Astrocyte (in vitro differentiated cells and primary cell): ENCODE measurements at regions not wholly inside any gene's neighbourhood (a gene's known extent, or its start where the extent isn't known, plus 50 kb on each side); places are given as distances from the start of the nearest gene placed in this dataset.

Experiments
- DNase-seq: peaks from one replicate; pipeline ENCODE4 v3.0.0-alpha.2; 2010; ENCODE audit warnings: low read depth
- FAIRE-seq: peaks from 2 replicates; lab custom pipeline; 2011; peaks lifted over from hg19 to GRCh38; lab: Jason Lieb, UNC
- H2AFZ ChIP-seq: 2 replicates; pipeline ENCODE4 v1.6.0; 2012; ENCODE audit warnings: low read depth, low read length, inconsistent platforms
- H3K27ac ChIP-seq: 2 replicates; pipeline ENCODE4 v1.5.1; 2011; ENCODE audit warnings: low read depth, low read length, inconsistent platforms
- H3K27me3 ChIP-seq: 2 replicates; pipeline ENCODE4 v1.6.0; 2011; ENCODE audit warnings: low read length, inconsistent platforms; ENCODE audit not compliant: insufficient read depth
- H3K36me3 ChIP-seq: 2 replicates; pipeline ENCODE4 v1.5.1; 2011; ENCODE audit warnings: low read length, inconsistent platforms; ENCODE audit not compliant: insufficient read depth
- H3K4me1 ChIP-seq: 2 replicates; pipeline ENCODE4 v1.5.1; 2011; ENCODE audit warnings: low read length, inconsistent platforms; ENCODE audit not compliant: insufficient read depth
- H3K4me2 ChIP-seq: 2 replicates; pipeline ENCODE4 v1.6.0; 2012; ENCODE audit warnings: low read length, inconsistent platforms
- H3K4me3 ChIP-seq: 2 replicates; pipeline ENCODE4 v1.5.1; 2011; ENCODE audit warnings: low read depth, mild to moderate bottlenecking, low read length, inconsistent platforms; ENCODE audit not compliant: insufficient read depth
- H3K79me2 ChIP-seq: 2 replicates; pipeline ENCODE4 v1.6.0; 2012; ENCODE audit warnings: mild to moderate bottlenecking, low read length, inconsistent platforms; ENCODE audit not compliant: insufficient read depth
- H3K9ac ChIP-seq: 2 replicates; pipeline ENCODE4 v1.6.0; 2012; ENCODE audit warnings: mild to moderate bottlenecking, low read length, inconsistent platforms
- H3K9me3 ChIP-seq: 2 replicates; pipeline ENCODE4 v1.5.1; 2012; ENCODE audit warnings: low read depth, mild to moderate bottlenecking, low read length, inconsistent platforms; ENCODE audit not compliant: insufficient read depth
- H4K20me1 ChIP-seq: 2 replicates; pipeline ENCODE4 v1.6.0; 2012; ENCODE audit warnings: low read length, inconsistent platforms; ENCODE audit not compliant: insufficient read depth
- H3K27ac Mint-ChIP-seq: one replicate; pipeline ENCODE4 v1.8.0; 2021; ENCODE audit warnings: mild to moderate bottlenecking, mixed read lengths; ENCODE audit not compliant: unreplicated experiment
- H3K27me3 Mint-ChIP-seq: one replicate; pipeline ENCODE4 v1.8.0; 2021; ENCODE audit warnings: low read depth, mixed read lengths; ENCODE audit not compliant: unreplicated experiment
- H3K36me3 Mint-ChIP-seq: one replicate; pipeline ENCODE4 v1.8.0; 2021; ENCODE audit warnings: low read depth, mixed read lengths; ENCODE audit not compliant: unreplicated experiment
- H3K4me1 Mint-ChIP-seq: one replicate; pipeline ENCODE4 v1.8.0; 2021; ENCODE audit warnings: low read depth, mixed read lengths; ENCODE audit not compliant: unreplicated experiment
- H3K4me3 Mint-ChIP-seq: one replicate; pipeline ENCODE4 v1.8.0; 2021; ENCODE audit warnings: mild to moderate bottlenecking, moderate library complexity, mixed read lengths; ENCODE audit not compliant: unreplicated experiment
- H3K9me3 Mint-ChIP-seq: one replicate; pipeline ENCODE4 v1.8.0; 2021; ENCODE audit warnings: mild to moderate bottlenecking, mixed read lengths; ENCODE audit not compliant: unreplicated experiment
- EZH2 ChIP-seq: IDR thresholded peaks from 2 replicates; pipeline ENCODE4 v1.6.1; 2012; ENCODE audit warnings: mild to moderate bottlenecking, low read length, inconsistent platforms; ENCODE audit not compliant: insufficient read depth
- TF ChIP-seq, protein P1 (sequence below): IDR thresholded peaks from 2 replicates; pipeline ENCODE4 v1.5.1; 2011; ENCODE audit warnings: low read depth, mild to moderate bottlenecking, inconsistent platforms, low read length, moderate library complexity; ENCODE audit not compliant: insufficient read depth

DNA sequence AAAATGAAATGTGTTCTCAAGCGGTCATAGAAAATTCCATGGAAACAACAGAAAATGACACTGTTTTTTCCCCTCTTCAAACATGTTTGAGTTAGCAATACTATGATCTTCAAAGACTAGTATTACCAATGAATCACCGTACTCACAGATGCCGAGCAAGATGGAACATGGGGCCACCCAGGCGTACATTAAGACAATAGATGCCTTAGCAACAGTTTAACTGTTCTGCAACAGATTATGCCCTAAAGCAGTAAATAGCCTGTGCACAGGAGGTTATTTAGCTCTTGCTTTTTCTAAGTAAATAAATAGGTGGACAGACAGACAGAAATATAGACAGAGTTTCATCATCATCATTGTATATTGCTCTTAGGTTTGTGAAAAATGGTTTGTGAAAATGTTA lies 284.0 kb upstream of the DEFB112 start:
- Histone ChIP-seq H3K4me3 (no peak overlapping the region), H2AFZ (no peak overlapping the region), H3K4me1 (no peaks in the 10 kb centered on the region), H3K9me3 (peaks cover 2% of the 10 kb centered on the region), H4K20me1 (no peaks in the 10 kb centered on the region), H3K27ac (no peak overlapping the region), H3K9ac (no peak overlapping the region), H3K79me2 (no peaks in the 10 kb centered on the region), H3K27me3 (no peaks in the 10 kb centered on the region), H3K36me3 (no peaks in the 10 kb centered on the region), H3K4me2 (no peak overlapping the region)
- Mint-ChIP-seq H3K9me3 (no peaks in the 10 kb centered on the region), H3K27ac (no peak overlapping the region), H3K27me3 (no peaks in the 10 kb centered on the region), H3K36me3 (no peaks in the 10 kb centered on the region), H3K4me3 (no peak overlapping the region), H3K4me1 (no peaks in the 10 kb centered on the region)
- DNase-seq, result no peak
- no peak for FAIRE-seq
- TF ChIP-seq EZH2, result no peak
- TF ChIP-seq, protein P1, sequence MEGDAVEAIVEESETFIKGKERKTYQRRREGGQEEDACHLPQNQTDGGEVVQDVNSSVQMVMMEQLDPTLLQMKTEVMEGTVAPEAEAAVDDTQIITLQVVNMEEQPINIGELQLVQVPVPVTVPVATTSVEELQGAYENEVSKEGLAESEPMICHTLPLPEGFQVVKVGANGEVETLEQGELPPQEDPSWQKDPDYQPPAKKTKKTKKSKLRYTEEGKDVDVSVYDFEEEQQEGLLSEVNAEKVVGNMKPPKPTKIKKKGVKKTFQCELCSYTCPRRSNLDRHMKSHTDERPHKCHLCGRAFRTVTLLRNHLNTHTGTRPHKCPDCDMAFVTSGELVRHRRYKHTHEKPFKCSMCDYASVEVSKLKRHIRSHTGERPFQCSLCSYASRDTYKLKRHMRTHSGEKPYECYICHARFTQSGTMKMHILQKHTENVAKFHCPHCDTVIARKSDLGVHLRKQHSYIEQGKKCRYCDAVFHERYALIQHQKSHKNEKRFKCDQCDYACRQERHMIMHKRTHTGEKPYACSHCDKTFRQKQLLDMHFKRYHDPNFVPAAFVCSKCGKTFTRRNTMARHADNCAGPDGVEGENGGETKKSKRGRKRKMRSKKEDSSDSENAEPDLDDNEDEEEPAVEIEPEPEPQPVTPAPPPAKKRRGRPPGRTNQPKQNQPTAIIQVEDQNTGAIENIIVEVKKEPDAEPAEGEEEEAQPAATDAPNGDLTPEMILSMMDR, result no peak

DNA sequence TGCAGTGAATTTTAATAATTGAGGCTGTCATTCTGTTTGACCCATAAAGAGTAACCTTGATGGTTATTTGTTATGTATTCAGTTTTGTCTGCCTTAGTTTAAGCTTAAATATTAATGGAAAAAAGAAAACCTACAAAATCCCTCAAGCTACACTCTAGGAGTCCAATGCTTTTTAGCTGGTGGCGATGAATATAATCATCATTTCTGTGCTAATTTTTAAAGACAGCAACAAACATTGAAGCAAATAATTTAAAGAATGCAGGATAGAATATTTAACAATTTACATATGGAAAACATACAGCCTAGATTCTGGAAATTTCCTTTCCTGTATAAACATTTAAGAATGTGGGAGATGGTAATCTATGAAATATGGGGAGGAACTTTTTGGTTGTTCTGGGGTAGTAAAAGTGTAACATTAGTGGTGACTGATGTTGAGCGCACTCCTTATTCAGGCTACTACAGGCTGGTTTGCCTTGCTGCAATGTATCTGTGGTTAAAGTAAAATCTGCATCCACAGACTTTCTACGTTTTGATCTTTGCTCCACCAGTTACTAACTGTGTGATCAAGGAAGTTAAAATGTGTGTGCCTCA lies 287.9 kb upstream of the DEFB112 start:
- H2AFZ ChIP-seq, result no peak overlapping the region
- H3K27ac ChIP-seq, result no peak overlapping the region
- Mint-ChIP-seq H3K4me1 (no peaks in the 10 kb centered on the region), H3K4me3 (no peak overlapping the region), H3K27me3 (no peaks in the 10 kb centered on the region), H3K9me3 (no peaks in the 10 kb centered on the region), H3K27ac (no peak overlapping the region), H3K36me3 (no peaks in the 10 kb centered on the region)
- no peaks in the 10 kb centered on the region for H3K79me2 ChIP-seq
- H4K20me1 ChIP-seq, result no peaks in the 10 kb centered on the region
- H3K27me3 ChIP-seq, result no peaks in the 10 kb centered on the region
- no peaks in the 10 kb centered on the region for H3K36me3 ChIP-seq
- FAIRE-seq (no peak), DNase-seq (no peak)
- peaks cover 3% of the 10 kb centered on the region for H3K9me3 ChIP-seq
- no peak for TF ChIP-seq EZH2
- TF ChIP-seq, protein P1, result no peak
- no peak overlapping the region for H3K9ac ChIP-seq
- H3K4me3 ChIP-seq, result no peak overlapping the region
- H3K4me1 ChIP-seq, result no peaks in the 10 kb centered on the region
- H3K4me2 ChIP-seq, result no peak overlapping the region

DNA sequence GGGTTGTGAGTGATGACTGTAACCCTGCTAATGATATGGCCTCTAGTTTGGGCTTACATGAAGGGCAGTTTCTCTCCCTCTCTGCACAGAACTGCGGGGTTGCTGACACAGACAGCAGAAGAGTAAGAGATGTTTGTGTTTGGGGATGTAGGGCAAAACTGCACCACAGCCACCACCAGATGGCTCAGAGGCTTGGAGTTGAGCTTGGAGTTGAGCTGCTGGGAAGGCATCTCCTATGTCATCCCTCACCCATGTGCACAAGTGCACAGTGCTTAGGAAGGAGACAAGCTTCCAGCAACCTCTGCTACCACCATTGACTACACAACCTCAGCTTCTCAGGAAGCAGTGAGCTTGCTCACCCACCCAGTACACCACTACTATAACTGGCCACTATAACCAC lies 303.9 kb upstream of the DEFB112 start:
- H3K4me3 ChIP-seq, result no peak overlapping the region
- no peaks in the 10 kb centered on the region for H3K4me1 Mint-ChIP-seq
- no peaks in the 10 kb centered on the region for H3K9me3 Mint-ChIP-seq
- H3K9me3 ChIP-seq, result peaks cover 1% of the 10 kb centered on the region
- no peak overlapping the region for H2AFZ ChIP-seq
- TF ChIP-seq, protein P1, result no peak
- TF ChIP-seq EZH2, result no peak
- no peaks in the 10 kb centered on the region for H3K27me3 ChIP-seq
- H3K79me2 ChIP-seq, result no peaks in the 10 kb centered on the region
- H3K4me3 Mint-ChIP-seq, result no peak overlapping the region
- DNase-seq (no peak), FAIRE-seq (no peak)
- H3K4me1 ChIP-seq, result no peaks in the 10 kb centered on the region
- H3K9ac ChIP-seq, result no peak overlapping the region
- no peak overlapping the region for H3K27ac ChIP-seq
- H3K36me3 Mint-ChIP-seq, result no peaks in the 10 kb centered on the region
- H3K4me2 ChIP-seq, result no peak overlapping the region
- no peaks in the 10 kb centered on the region for H4K20me1 ChIP-seq
- no peaks in the 10 kb centered on the region for H3K27me3 Mint-ChIP-seq
- no peak overlapping the region for H3K27ac Mint-ChIP-seq
- no peaks in the 10 kb centered on the region for H3K36me3 ChIP-seq
